ENCODE measurements at regions not wholly inside any gene's neighbourhood (a gene's known extent, or its start where the extent isn't known, plus 50 kb on each side); places are given as distances from the start of the nearest gene placed in this dataset.

DNA sequence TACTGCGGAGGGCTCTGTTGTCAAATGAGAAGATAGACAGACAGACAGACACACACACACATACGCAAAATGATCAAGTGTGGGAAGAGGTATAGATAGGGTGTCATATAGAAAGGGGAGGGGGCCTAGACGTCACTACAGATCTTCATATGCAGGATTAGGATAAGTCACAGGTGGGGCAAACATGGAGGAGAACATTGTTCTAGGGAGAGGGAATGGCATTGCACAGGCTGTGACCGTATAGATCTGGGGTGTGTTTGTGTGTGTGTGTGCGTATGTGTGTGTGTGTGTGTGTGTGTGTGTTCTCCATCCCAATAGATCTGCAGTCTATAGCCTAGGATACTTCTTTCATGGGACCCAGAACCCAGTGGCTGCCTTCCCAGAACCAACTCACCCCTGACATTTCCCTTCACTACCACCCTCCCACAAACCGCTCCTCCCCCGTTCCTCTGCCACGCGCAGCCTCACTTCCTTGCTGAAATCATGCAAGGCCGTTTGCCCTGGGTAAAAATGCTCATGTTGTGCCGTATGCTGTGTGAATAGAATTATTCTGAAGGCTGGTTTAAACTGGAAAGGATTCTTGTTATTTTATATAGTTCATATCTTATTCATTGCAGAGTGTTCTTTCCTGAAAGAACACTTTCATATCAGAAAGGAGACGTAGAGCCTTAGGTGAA lies 50.5 kb upstream of the CCL1 start:
- DNase-seq: no peak

DNA sequence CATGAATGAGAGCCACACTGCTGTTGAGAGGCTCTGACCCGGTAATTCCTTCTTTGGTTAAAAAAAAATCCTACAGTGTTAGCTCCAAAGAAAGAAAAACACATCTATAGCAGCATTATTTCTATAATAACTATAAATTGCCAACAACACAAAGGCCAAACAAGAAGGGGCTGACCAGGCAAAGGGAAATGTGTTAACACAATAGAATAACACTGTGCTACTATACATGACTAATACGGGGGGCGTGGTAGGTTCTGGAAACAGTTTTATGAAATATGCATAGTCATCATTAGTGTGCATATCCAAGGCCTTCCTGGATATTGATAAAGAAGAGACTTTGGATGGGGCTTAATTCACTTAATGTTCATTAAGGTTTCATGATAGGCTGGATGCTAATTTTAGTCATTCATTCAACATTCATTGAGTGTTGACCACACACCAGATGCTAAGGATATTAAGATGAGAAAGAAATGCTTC lies 50.0 kb upstream of the CCL1 start:
- DNase-seq: peak; percentile 72
